MM.1S (cell line): ENCODE measurements at regions not wholly inside any gene's neighbourhood (a gene's known extent, or its start where the extent isn't known, plus 50 kb on each side); places are given as distances from the start of the nearest gene placed in this dataset.

Experiments
- DNase-seq: peaks from one replicate; pipeline ENCODE4 v3.0.0-alpha.2; 2015
- H2AFZ ChIP-seq: fragments of 300-600 bp; sonication (generic); 2 replicates; pipeline ENCODE4 v1.6.0; 2016; ENCODE audit warnings: antibody characterized with exemption, low read length
- H3F3A ChIP-seq: fragments of 300-600 bp; sonication (generic); 2 replicates; pipeline ENCODE4 v1.6.1; 2016; ENCODE audit warnings: mild to moderate bottlenecking, antibody characterized with exemption, low read length, moderate library complexity, mixed read lengths; ENCODE audit not compliant: insufficient read depth
- H3K27ac ChIP-seq: fragments of 300-600 bp; sonication (generic); 2 replicates; pipeline ENCODE4 v1.5.1; 2016; ENCODE audit warnings: mild to moderate bottlenecking, low read length
- H3K27me3 ChIP-seq: fragments of 300-600 bp; sonication (generic); replicated peaks from 2 replicates; pipeline ENCODE4 v1.6.0; 2016; ENCODE audit warnings: low read length; ENCODE audit not compliant: insufficient read depth
- H3K36me3 ChIP-seq: fragments of 300-600 bp; sonication (generic); replicated peaks from 2 replicates; pipeline ENCODE4 v1.6.1; 2016; ENCODE audit warnings: mild to moderate bottlenecking, low read length, mixed read lengths; ENCODE audit not compliant: insufficient read depth
- H3K4me1 ChIP-seq: fragments of 300-600 bp; sonication (generic); 2 replicates; pipeline ENCODE4 v1.6.1; 2016; ENCODE audit warnings: low read length, mixed read lengths
- H3K4me2 ChIP-seq: fragments of 300-600 bp; sonication (generic); 2 replicates; pipeline ENCODE4 v1.6.0; 2016; ENCODE audit warnings: low read depth, low read length
- H3K4me3 ChIP-seq: fragments of 300-600 bp; sonication (generic); 2 replicates; pipeline ENCODE4 v1.5.1; 2016; ENCODE audit warnings: low read length, mixed read lengths
- H3K79me2 ChIP-seq: fragments of 300-600 bp; sonication (generic); 2 replicates; pipeline ENCODE4 v1.6.1; 2016; ENCODE audit warnings: mixed run types, low read length, mixed read lengths
- H3K9ac ChIP-seq: fragments of 300-600 bp; sonication (generic); 2 replicates; pipeline ENCODE4 v1.6.1; 2016; ENCODE audit warnings: low read length, mixed read lengths
- H3K9me2 ChIP-seq: fragments of 300-600 bp; sonication (generic); replicated peaks from 2 replicates; pipeline ENCODE4 v1.6.1; 2016; ENCODE audit warnings: mild to moderate bottlenecking, low read length, mixed read lengths; ENCODE audit not compliant: insufficient read depth
- H3K9me3 ChIP-seq: fragments of 300-600 bp; sonication (generic); replicated peaks from 2 replicates; pipeline ENCODE4 v1.6.1; 2016; ENCODE audit warnings: mild to moderate bottlenecking, low read length, mixed read lengths; ENCODE audit not compliant: insufficient read depth
- H4K20me1 ChIP-seq: fragments of 300-600 bp; sonication (generic); 2 replicates; pipeline ENCODE4 v1.6.1; 2016; ENCODE audit warnings: mild to moderate bottlenecking, low read length, moderate library complexity, mixed read lengths; ENCODE audit not compliant: insufficient read depth
- CTCF ChIP-seq: fragments of 300-600 bp; sonication (generic); IDR thresholded peaks from 2 replicates; pipeline ENCODE4 v1.5.1; 2016; ENCODE audit warnings: antibody characterized with exemption, low read length, mixed read lengths
- EZH2 ChIP-seq: fragments of 300-600 bp; sonication (generic); optimal IDR thresholded peaks from 2 replicates; pipeline ENCODE3; 2017; ENCODE audit warnings: low read depth, mild to moderate bottlenecking, antibody characterized with exemption, low read length, mixed read lengths
- EZH2phosphoT487 ChIP-seq: fragments of 300-600 bp; sonication (generic); IDR thresholded peaks from 2 replicates; pipeline ENCODE4 v1.6.1; 2018; ENCODE audit warnings: antibody characterized with exemption, low read length

GRCh38 chr11:92492372-92492771 lies 267.8 kb downstream of the FAT3 start:
- no peaks in the 10 kb centered on the region for H3K9me2 ChIP-seq
- H2AFZ ChIP-seq = no peak overlapping the region
- H3K9me3 ChIP-seq = no peaks in the 10 kb centered on the region
- H3K4me2 ChIP-seq = no peak overlapping the region
- no peak overlapping the region for H3K4me3 ChIP-seq
- TF ChIP-seq EZH2 (no peak), CTCF (no peak), EZH2phosphoT487 (no peak)
- H3K9ac ChIP-seq = no peak overlapping the region
- H3K4me1 ChIP-seq = no peaks in the 10 kb centered on the region
- no peaks in the 10 kb centered on the region for H3K79me2 ChIP-seq
- H3K27me3 ChIP-seq = no peaks in the 10 kb centered on the region
- no peak for DNase-seq
- no peaks in the 10 kb centered on the region for H3K36me3 ChIP-seq
- H3K27ac ChIP-seq = no peak overlapping the region
- no peaks in the 10 kb centered on the region for H4K20me1 ChIP-seq
- no peaks in the 10 kb centered on the region for H3F3A ChIP-seq

DNA sequence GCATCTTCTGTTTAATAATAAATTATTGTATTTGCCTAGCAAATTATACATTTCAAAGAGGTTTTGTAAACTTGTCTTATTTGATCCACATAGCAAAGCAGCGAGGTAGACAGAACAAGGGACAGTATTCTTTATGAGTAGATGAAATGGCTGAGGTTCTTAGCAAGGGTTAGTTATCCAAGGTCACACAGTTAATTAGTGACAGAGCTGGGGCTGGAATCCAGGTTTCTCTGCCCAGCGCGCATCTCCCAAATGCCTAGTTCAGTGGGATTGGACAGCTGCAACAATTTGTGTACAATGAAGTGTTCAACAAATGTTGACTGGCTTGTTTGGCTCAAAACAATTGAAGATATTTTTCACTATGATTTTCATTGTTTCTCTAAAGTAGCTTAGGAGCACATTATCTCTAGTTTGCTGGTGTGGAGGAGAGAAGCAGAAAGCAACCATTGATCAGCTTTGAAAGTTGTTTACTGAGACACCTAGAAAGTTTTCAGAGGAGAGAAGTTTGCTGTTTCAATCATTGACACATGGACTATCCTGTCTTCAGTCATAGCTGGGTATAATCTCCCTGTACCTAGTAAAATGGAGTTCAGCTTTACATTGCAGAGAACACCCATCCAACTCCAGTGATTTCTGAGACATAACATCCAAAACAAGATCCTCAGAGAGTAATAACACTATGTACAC lies 270.6 kb downstream of the FAT3 start:
- no peak for DNase-seq

DNA sequence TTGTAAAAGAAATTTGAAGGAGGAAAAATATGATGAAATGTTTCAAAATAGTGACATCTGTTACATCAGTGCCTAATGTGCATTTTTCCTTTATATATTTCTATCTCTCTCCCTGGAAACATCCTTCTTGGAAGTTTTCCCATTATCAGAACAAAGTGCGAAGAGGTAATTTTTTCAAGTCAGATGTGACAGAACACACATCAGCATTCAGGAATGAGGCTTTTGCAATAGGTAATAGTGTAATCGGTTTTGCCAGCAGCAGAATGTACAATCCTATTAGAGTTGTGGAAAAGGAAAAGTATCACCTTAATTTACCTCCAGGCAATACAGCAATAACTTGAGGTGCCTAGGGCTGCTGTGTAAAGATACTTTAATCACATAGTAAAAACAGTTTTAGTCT lies 275.8 kb downstream of the FAT3 start:
- H3K9me3 ChIP-seq = no peaks in the 10 kb centered on the region
- H4K20me1 ChIP-seq = no peaks in the 10 kb centered on the region
- H2AFZ ChIP-seq = no peak overlapping the region
- H3K27me3 ChIP-seq = no peaks in the 10 kb centered on the region
- H3F3A ChIP-seq = no peaks in the 10 kb centered on the region
- H3K27ac ChIP-seq = no peak overlapping the region
- DNase-seq = no peak
- no peaks in the 10 kb centered on the region for H3K4me1 ChIP-seq
- H3K9ac ChIP-seq = no peak overlapping the region
- H3K4me2 ChIP-seq = no peak overlapping the region
- TF ChIP-seq CTCF (no peak), EZH2 (no peak), EZH2phosphoT487 (no peak)
- H3K4me3 ChIP-seq = no peak overlapping the region
- H3K36me3 ChIP-seq = no peaks in the 10 kb centered on the region
- H3K9me2 ChIP-seq = no peaks in the 10 kb centered on the region
- no peaks in the 10 kb centered on the region for H3K79me2 ChIP-seq

More for the DNA sequence above, 270.6 kb downstream of the FAT3 start:
- H3K9me2 ChIP-seq = no peaks in the 10 kb centered on the region
- H3K4me1 ChIP-seq = no peaks in the 10 kb centered on the region
- no peaks in the 10 kb centered on the region for H3K9me3 ChIP-seq
- H3K79me2 ChIP-seq = no peaks in the 10 kb centered on the region
- H3K4me3 ChIP-seq = no peak overlapping the region
- H3K27ac ChIP-seq = no peak overlapping the region
- no peaks in the 10 kb centered on the region for H3K27me3 ChIP-seq
- H3F3A ChIP-seq = no peaks in the 10 kb centered on the region
- H2AFZ ChIP-seq = no peak overlapping the region
- H3K4me2 ChIP-seq = no peak overlapping the region
- no peaks in the 10 kb centered on the region for H3K36me3 ChIP-seq
- H3K9ac ChIP-seq = no peak overlapping the region
- no peaks in the 10 kb centered on the region for H4K20me1 ChIP-seq
- TF ChIP-seq CTCF = no peak
- TF ChIP-seq EZH2phosphoT487 = no peak
- TF ChIP-seq EZH2 = no peak
